ENCODE measurements at regions not wholly inside any gene's neighbourhood (a gene's known extent, or its start where the extent isn't known, plus 50 kb on each side); places are given as distances from the start of the nearest gene placed in this dataset.

DNA sequence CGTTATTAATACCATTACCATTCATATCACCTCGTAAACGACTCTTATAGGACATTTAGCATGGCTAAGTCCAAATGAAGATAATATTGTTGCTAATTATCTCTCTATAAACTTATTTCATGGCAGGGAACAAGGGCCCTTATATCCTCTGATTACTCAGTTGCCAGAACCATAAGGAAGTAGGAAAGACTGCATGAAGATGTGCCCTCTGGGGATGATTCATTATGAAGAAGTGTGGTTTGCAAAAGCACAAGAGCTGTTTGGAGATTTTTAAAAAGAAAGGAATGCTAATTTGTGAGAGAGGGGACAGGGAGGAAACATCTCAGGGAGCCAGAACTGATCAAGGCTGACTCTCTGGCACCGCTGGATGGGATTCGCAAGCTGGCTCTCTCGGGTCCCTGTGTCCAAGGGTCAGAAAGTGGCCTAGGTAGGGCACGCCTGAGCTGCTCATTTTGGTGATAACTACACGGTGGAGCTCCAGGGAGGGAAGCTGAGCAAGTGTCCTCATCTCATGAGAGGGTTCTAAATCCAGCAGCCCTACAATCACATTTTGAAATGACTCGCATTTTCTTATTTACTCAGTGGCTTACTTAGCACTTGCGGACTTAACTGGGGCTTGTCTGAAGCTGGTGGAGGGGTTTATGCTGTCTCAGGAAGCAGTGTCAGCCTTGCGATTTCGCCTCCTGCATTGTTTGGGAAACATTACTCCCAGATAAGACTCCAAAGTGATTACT lies 136.8 kb downstream of the C5orf15 start:
- Histone ChIP-seq H3K36me3 (ENCODE audit: control insufficient read depth in 4 of 4, insufficient read depth in 4 of 4, low read length in 3 of 4) (no peaks in the 10 kb centered on the region), H3K27me3 (replicated peaks in 2 of 5; ENCODE audit: control insufficient read depth in 4 of 5, insufficient read depth in 5 of 5, low read length in 4 of 5) (peaks cover 0 to 6% (median 0%) of the 10 kb centered on the region in 5 experiments), H3K4me3 (ENCODE audit: control insufficient read depth in 1 of 7, extremely low read depth in 1 of 7, insufficient read depth in 4 of 7, low read depth in 2 of 7, low read length in 6 of 7) (no peak overlapping the region), H3K27ac (ENCODE audit: insufficient read depth in 1 of 2, low read depth in 1 of 2, low read length in 2 of 2, poor library complexity in 1 of 2, severe bottlenecking in 2 of 2) (no peak overlapping the region), H3K4me1 (ENCODE audit: control extremely low read depth in 1 of 4, control insufficient read depth in 4 of 4, insufficient read depth in 4 of 4, low read length in 3 of 4) (peaks cover 0 to 3% (median 0%) of the 10 kb centered on the region in 4 experiments), H3K9me3 (ENCODE audit: control extremely low read depth in 1 of 5, control insufficient read depth in 4 of 5, insufficient read depth in 2 of 5, low read depth in 1 of 5, low read length in 4 of 5) (peaks cover 0 to 8% (median under 1%) of the 10 kb centered on the region in 5 experiments)
- POLR2A ChIA-PET, result no interaction called here
- DNase-seq, result no peak
- CTCF ChIA-PET, result no interaction called here
- 89% methylated on average over 7 of the region's 12 CpGs for WGBS (ENCODE audit: insufficient coverage)

DNA sequence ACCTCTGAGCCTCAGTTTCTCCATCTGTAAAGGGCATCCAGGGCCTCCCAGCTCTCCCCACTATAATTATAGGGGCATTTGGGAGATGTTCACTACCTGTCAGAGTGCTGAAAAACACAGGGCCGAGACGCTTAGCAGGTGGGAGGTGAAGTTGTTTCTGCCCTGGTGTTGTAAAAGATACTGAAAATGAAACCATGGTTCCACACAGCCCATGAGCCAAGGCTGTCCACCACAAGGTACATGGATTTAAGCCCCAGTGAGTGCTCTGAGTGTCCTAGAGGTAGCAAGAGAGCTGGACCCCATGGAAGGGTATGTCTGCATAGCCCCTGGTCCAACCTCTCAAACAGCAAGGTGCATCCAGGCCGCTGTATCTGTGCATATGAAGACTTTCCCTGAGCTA lies 137.5 kb downstream of the C5orf15 start:
- Histone ChIP-seq H3K36me3 (ENCODE audit: control insufficient read depth in 4 of 4, insufficient read depth in 4 of 4, low read length in 3 of 4) (no peaks in the 10 kb centered on the region), H3K27me3 (replicated peaks in 2 of 5; ENCODE audit: control insufficient read depth in 4 of 5, insufficient read depth in 5 of 5, low read length in 4 of 5) (peaks cover 0 to 6% (median 0%) of the 10 kb centered on the region in 5 experiments), H3K4me1 (ENCODE audit: control extremely low read depth in 1 of 4, control insufficient read depth in 4 of 4, insufficient read depth in 4 of 4, low read length in 3 of 4) (peaks cover 0 to 3% (median 0%) of the 10 kb centered on the region in 4 experiments), H3K27ac (ENCODE audit: insufficient read depth in 1 of 2, low read depth in 1 of 2, low read length in 2 of 2, poor library complexity in 1 of 2, severe bottlenecking in 2 of 2) (no peak overlapping the region), H3K4me3 (ENCODE audit: control insufficient read depth in 1 of 7, extremely low read depth in 1 of 7, insufficient read depth in 4 of 7, low read depth in 2 of 7, low read length in 6 of 7) (no peak overlapping the region), H3K9me3 (ENCODE audit: control extremely low read depth in 1 of 5, control insufficient read depth in 4 of 5, insufficient read depth in 2 of 5, low read depth in 1 of 5, low read length in 4 of 5) (peaks cover 0 to 6% (median 0%) of the 10 kb centered on the region in 5 experiments)
- CTCF ChIA-PET, result no interaction called here
- 89% methylated on average over 1 of the region's 3 CpGs for WGBS (ENCODE audit: insufficient coverage)
- DNase-seq, result no peak
- POLR2A ChIA-PET, result no interaction called here

DNA sequence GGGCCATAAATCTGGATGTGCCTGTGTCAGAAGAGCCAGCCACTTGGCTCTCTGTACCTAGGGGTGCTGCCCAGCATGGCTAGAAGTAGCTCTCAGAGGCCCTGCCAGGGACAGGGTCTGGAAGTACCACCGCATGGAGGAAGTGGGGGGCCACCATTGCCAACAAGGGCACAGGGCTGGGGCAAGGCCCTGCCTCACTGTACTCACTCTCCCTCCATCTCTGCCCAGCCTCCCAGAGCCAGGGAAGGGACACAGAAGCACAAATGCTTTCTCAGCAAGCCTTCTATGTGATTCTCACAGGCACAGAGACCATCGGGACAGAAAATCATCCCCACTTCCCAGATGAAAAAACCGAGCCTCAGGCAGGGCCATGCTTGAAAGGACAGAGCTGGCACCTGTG lies 138.1 kb downstream of the C5orf15 start:
- Histone ChIP-seq H3K36me3 (ENCODE audit: control insufficient read depth in 4 of 4, insufficient read depth in 4 of 4, low read length in 3 of 4) (no peaks in the 10 kb centered on the region), H3K27ac (ENCODE audit: insufficient read depth in 1 of 2, low read depth in 1 of 2, low read length in 2 of 2, poor library complexity in 1 of 2, severe bottlenecking in 2 of 2) (no peak overlapping the region), H3K27me3 (replicated peaks in 2 of 5; ENCODE audit: control insufficient read depth in 4 of 5, insufficient read depth in 5 of 5, low read length in 4 of 5) (peaks cover 0 to 6% (median 0%) of the 10 kb centered on the region in 5 experiments), H3K4me1 (ENCODE audit: control extremely low read depth in 1 of 4, control insufficient read depth in 4 of 4, insufficient read depth in 4 of 4, low read length in 3 of 4) (peaks cover 0 to 3% (median 0%) of the 10 kb centered on the region in 4 experiments), H3K4me3 (ENCODE audit: control insufficient read depth in 1 of 7, extremely low read depth in 1 of 7, insufficient read depth in 4 of 7, low read depth in 2 of 7, low read length in 6 of 7) (no peak overlapping the region), H3K9me3 (ENCODE audit: control extremely low read depth in 1 of 5, control insufficient read depth in 4 of 5, insufficient read depth in 2 of 5, low read depth in 1 of 5, low read length in 4 of 5) (peaks cover 0 to 4% (median 0%) of the 10 kb centered on the region in 5 experiments)
- WGBS (ENCODE audit: insufficient coverage), result 89% methylated on average over 3 of the region's 3 CpGs
- ChIA-PET POLR2A (no interaction called here), CTCF (no interaction called here)
- DNase-seq, result no peak

DNA sequence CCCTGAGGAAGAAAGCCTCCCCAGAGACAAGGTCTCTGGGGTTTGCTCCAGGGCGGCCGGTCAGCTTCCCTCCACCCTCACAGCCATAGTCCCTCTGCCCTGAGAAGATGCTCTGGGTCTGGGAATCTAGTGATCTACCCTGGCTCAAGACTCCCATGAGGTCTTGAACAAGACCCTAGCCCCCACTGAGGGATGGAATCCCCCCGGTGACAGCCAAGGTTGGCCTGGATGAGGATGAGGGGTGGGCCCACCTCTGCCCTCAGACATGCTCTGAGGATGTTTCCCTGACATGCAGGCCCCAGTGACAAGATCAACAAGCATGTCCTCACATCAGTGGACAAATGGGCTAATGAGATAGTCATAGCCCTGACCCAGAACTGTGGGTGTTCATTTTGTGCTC lies 138.6 kb downstream of the C5orf15 start:
- DNase-seq, result no peak
- peaks cover 0 to 3% (median 0%) of the 10 kb centered on the region in 5 experiments for H3K27me3 ChIP-seq (replicated peaks in 2 of 5; ENCODE audit: control insufficient read depth in 4 of 5, insufficient read depth in 5 of 5, low read length in 4 of 5)
- H3K4me3 ChIP-seq (ENCODE audit: control insufficient read depth in 1 of 7, extremely low read depth in 1 of 7, insufficient read depth in 4 of 7, low read depth in 2 of 7, low read length in 6 of 7), result no peak overlapping the region
- H3K4me1 ChIP-seq (ENCODE audit: control extremely low read depth in 1 of 4, control insufficient read depth in 4 of 4, insufficient read depth in 4 of 4, low read length in 3 of 4), result peaks cover 0 to 3% (median 0%) of the 10 kb centered on the region in 4 experiments
- POLR2A ChIA-PET, result no interaction called here
- no peak overlapping the region for H3K27ac ChIP-seq (ENCODE audit: insufficient read depth in 1 of 2, low read depth in 1 of 2, low read length in 2 of 2, poor library complexity in 1 of 2, severe bottlenecking in 2 of 2)
- CTCF ChIA-PET, result no interaction called here
- H3K36me3 ChIP-seq (ENCODE audit: control insufficient read depth in 4 of 4, insufficient read depth in 4 of 4, low read length in 3 of 4), result no peaks in the 10 kb centered on the region
- no peaks in the 10 kb centered on the region for H3K9me3 ChIP-seq (ENCODE audit: control extremely low read depth in 1 of 5, control insufficient read depth in 4 of 5, insufficient read depth in 2 of 5, low read depth in 1 of 5, low read length in 4 of 5)
- 75% methylated on average over 3 of the region's 3 CpGs for WGBS (ENCODE audit: insufficient coverage)

DNA sequence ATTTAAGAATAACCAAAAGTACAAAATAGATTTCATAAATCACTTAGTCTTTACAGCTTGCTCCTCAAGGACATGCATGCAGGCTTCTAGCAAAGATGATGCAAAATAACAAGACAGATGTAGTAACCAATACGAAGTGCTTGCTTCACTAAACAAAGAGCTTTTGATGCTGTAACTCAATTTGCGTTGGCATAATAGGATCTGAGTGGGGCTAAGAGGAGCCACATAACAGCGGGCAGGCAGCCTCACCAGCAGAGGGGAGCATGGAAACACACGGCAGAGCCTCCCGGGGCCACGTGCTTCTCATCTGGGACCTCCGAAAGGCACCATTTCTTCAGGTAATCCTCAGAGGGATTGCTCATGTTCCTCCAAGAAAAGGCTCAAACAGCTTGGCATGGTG lies 139.7 kb downstream of the C5orf15 start:
- WGBS (ENCODE audit: insufficient coverage), result 90% methylated on average over 7 of the region's 7 CpGs
- Histone ChIP-seq H3K4me1 (ENCODE audit: control extremely low read depth in 1 of 4, control insufficient read depth in 4 of 4, insufficient read depth in 4 of 4, low read length in 3 of 4) (peaks cover 0 to 3% (median 0%) of the 10 kb centered on the region in 4 experiments), H3K27me3 (replicated peaks in 2 of 5; ENCODE audit: control insufficient read depth in 4 of 5, insufficient read depth in 5 of 5, low read length in 4 of 5) (peaks cover 0 to 3% (median 0%) of the 10 kb centered on the region in 5 experiments), H3K4me3 (ENCODE audit: control insufficient read depth in 1 of 7, extremely low read depth in 1 of 7, insufficient read depth in 4 of 7, low read depth in 2 of 7, low read length in 6 of 7) (no peak overlapping the region), H3K27ac (ENCODE audit: insufficient read depth in 1 of 2, low read depth in 1 of 2, low read length in 2 of 2, poor library complexity in 1 of 2, severe bottlenecking in 2 of 2) (no peak overlapping the region), H3K36me3 (ENCODE audit: control insufficient read depth in 4 of 4, insufficient read depth in 4 of 4, low read length in 3 of 4) (no peaks in the 10 kb centered on the region), H3K9me3 (ENCODE audit: control extremely low read depth in 1 of 5, control insufficient read depth in 4 of 5, insufficient read depth in 2 of 5, low read depth in 1 of 5, low read length in 4 of 5) (no peaks in the 10 kb centered on the region)
- DNase-seq, result no peak
- ChIA-PET CTCF (no interaction called here), POLR2A (no interaction called here)

DNA sequence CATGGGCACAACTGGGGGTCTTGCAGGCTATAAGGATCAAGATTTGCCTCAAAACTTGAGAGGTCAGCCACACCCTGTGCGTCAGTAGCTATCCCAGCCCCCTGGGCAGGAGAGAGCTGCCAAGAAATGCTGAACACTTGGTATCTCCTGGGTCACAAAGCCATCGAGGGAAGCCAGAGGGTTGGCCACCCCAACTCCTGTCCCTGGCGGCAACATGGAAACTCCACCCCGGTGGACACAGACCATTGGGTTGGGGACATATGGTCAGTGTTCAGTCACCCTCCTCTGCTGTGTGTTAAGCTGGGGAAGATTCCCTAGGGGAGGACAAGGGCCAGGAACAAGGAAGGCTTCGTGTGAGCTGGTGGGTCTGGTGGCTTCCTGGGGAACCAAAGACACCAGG lies 140.6 kb downstream of the C5orf15 start:
- Histone ChIP-seq H3K4me1 (ENCODE audit: control extremely low read depth in 1 of 4, control insufficient read depth in 4 of 4, insufficient read depth in 4 of 4, low read length in 3 of 4) (peaks cover 0 to 3% (median 0%) of the 10 kb centered on the region in 4 experiments), H3K27ac (ENCODE audit: insufficient read depth in 1 of 2, low read depth in 1 of 2, low read length in 2 of 2, poor library complexity in 1 of 2, severe bottlenecking in 2 of 2) (no peak overlapping the region), H3K36me3 (ENCODE audit: control insufficient read depth in 4 of 4, insufficient read depth in 4 of 4, low read length in 3 of 4) (no peaks in the 10 kb centered on the region), H3K4me3 (ENCODE audit: control insufficient read depth in 1 of 7, extremely low read depth in 1 of 7, insufficient read depth in 4 of 7, low read depth in 2 of 7, low read length in 6 of 7) (no peak overlapping the region), H3K9me3 (ENCODE audit: control extremely low read depth in 1 of 5, control insufficient read depth in 4 of 5, insufficient read depth in 2 of 5, low read depth in 1 of 5, low read length in 4 of 5) (no peaks in the 10 kb centered on the region), H3K27me3 (replicated peaks in 2 of 5; ENCODE audit: control insufficient read depth in 4 of 5, insufficient read depth in 5 of 5, low read length in 4 of 5) (peaks cover 0 to 5% (median 0%) of the 10 kb centered on the region in 5 experiments)
- WGBS (ENCODE audit: insufficient coverage), result 90% methylated on average over 4 of the region's 5 CpGs
- CTCF ChIA-PET, result interaction anchor here (1.3 kb wide), 1 partner anchor 16 kb away, joined by 3 read pairs; no protein-coding TSS in a partner anchor
- no peak for DNase-seq
- POLR2A ChIA-PET, result no interaction called here

DNA sequence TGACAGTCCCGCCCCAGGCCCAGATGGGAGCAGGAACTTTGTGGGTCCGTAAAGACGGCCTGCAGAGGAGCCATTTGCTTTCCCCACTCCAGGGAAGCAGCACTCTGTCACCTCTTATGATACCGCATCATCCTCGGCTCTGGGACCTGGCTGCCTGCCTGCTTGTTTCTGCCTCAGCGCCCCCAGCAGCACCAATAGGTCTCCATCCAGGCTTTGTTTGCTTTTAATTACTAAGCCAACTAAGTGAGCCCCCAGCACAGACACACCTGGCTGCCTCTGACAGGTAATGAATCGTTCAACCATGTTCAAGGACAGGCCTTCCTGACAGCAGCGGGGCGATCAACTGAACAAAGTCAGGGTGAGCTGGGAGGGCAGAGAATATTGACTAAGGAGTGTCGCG lies 141.4 kb downstream of the C5orf15 start:
- H3K27me3 ChIP-seq (replicated peaks in 2 of 5; ENCODE audit: control insufficient read depth in 4 of 5, insufficient read depth in 5 of 5, low read length in 4 of 5), result peaks cover 0 to 2% (median 0%) of the 10 kb centered on the region in 5 experiments
- H3K9me3 ChIP-seq (ENCODE audit: control extremely low read depth in 1 of 5, control insufficient read depth in 4 of 5, insufficient read depth in 2 of 5, low read depth in 1 of 5, low read length in 4 of 5), result no peaks in the 10 kb centered on the region
- no peak for DNase-seq
- POLR2A ChIA-PET, result no interaction called here
- H3K4me3 ChIP-seq (ENCODE audit: control insufficient read depth in 1 of 7, extremely low read depth in 1 of 7, insufficient read depth in 4 of 7, low read depth in 2 of 7, low read length in 6 of 7), result no peak overlapping the region
- peaks cover 0 to 3% (median 0%) of the 10 kb centered on the region in 4 experiments for H3K4me1 ChIP-seq (ENCODE audit: control extremely low read depth in 1 of 4, control insufficient read depth in 4 of 4, insufficient read depth in 4 of 4, low read length in 3 of 4)
- no peaks in the 10 kb centered on the region for H3K36me3 ChIP-seq (ENCODE audit: control insufficient read depth in 4 of 4, insufficient read depth in 4 of 4, low read length in 3 of 4)
- WGBS (ENCODE audit: insufficient coverage), result 84% methylated on average over 8 of the region's 11 CpGs
- CTCF ChIA-PET, result interaction anchor here (1.3 kb wide), 1 partner anchor 17 kb away, joined by 3 read pairs; no protein-coding TSS in a partner anchor
- no peak overlapping the region for H3K27ac ChIP-seq (ENCODE audit: insufficient read depth in 1 of 2, low read depth in 1 of 2, low read length in 2 of 2, poor library complexity in 1 of 2, severe bottlenecking in 2 of 2)

Measured in common myeloid progenitor, CD34-positive (primary cell).